ENCODE measurements at regions not wholly inside any gene's neighbourhood (a gene's known extent, or its start where the extent isn't known, plus 50 kb on each side); places are given as distances from the start of the nearest gene placed in this dataset.

GRCh38 chr6:14210663-14211561 is 93.3 kb downstream of the CD83 start (continued):
- no peak; the same call in 1 of the 2 replicates for TF ChIP-seq ZNF232 (CRISPR knock-in tag; IDR thresholded peaks at IDR 0.05; ENCODE audit: borderline replicate concordance)
- TF ChIP-seq ZMAT3 (CRISPR knock-in tag; conservative IDR thresholded peaks at IDR 0.05): no peak; the same call in 1 of the 2 replicates
- TF ChIP-seq ZBTB25 (CRISPR knock-in tag; IDR thresholded peaks at IDR 0.05): no peak
- TF ChIP-seq ZNF576 (CRISPR knock-in tag; IDR thresholded peaks at IDR 0.05): no peak
- no peak for TF ChIP-seq ZNF33B (CRISPR knock-in tag; IDR thresholded peaks at IDR 0.05)
- TF ChIP-seq ZNF296 (CRISPR knock-in tag; conservative IDR thresholded peaks at IDR 0.05): no peak
- TF ChIP-seq RFXANK (CRISPR knock-in tag; IDR thresholded peaks at IDR 0.05): peak; percentile 90; the same call in 1 of the 2 replicates
- no peak for TF ChIP-seq TCF7 (IDR thresholded peaks at IDR 0.05; ENCODE audit: low read depth)
- TF ChIP-seq, protein P1, sequence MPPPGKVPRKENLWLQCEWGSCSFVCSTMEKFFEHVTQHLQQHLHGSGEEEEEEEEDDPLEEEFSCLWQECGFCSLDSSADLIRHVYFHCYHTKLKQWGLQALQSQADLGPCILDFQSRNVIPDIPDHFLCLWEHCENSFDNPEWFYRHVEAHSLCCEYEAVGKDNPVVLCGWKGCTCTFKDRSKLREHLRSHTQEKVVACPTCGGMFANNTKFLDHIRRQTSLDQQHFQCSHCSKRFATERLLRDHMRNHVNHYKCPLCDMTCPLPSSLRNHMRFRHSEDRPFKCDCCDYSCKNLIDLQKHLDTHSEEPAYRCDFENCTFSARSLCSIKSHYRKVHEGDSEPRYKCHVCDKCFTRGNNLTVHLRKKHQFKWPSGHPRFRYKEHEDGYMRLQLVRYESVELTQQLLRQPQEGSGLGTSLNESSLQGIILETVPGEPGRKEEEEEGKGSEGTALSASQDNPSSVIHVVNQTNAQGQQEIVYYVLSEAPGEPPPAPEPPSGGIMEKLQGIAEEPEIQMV (CRISPR knock-in tag; IDR thresholded peaks at IDR 0.05; ENCODE audit: low read depth): peak; percentile 41; the same call in 1 of the 2 replicates
- TF ChIP-seq ZNF672 (CRISPR knock-in tag; IDR thresholded peaks at IDR 0.05): no peak
- peak; percentile 73; the same call in 1 of the 2 replicates for TF ChIP-seq KLF12 (CRISPR knock-in tag; IDR thresholded peaks at IDR 0.05; ENCODE audit: borderline replicate concordance)
- no peak for TF ChIP-seq ZNF614 (CRISPR knock-in tag; IDR thresholded peaks at IDR 0.05; ENCODE audit: borderline replicate concordance)
- TF ChIP-seq WIZ (CRISPR knock-in tag; IDR thresholded peaks at IDR 0.05): no peak
- no peak for TF ChIP-seq GATAD2A (CRISPR knock-in tag; IDR thresholded peaks at IDR 0.05)
- TF ChIP-seq ZNF557 (CRISPR knock-in tag; IDR thresholded peaks at IDR 0.05): no peak
- TF ChIP-seq, protein P2, sequence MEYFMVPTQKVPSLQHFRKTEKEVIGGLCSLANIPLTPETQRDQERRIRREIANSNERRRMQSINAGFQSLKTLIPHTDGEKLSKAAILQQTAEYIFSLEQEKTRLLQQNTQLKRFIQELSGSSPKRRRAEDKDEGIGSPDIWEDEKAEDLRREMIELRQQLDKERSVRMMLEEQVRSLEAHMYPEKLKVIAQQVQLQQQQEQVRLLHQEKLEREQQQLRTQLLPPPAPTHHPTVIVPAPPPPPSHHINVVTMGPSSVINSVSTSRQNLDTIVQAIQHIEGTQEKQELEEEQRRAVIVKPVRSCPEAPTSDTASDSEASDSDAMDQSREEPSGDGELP (IDR thresholded peaks at IDR 0.05; ENCODE audit: borderline replicate concordance, low read depth): no peak
- TF ChIP-seq ZKSCAN5 (CRISPR knock-in tag; IDR thresholded peaks at IDR 0.05): no peak
- TF ChIP-seq ZNF318 (CRISPR knock-in tag; IDR thresholded peaks at IDR 0.05): no peak

Data from HepG2 (cell line).